Neuronal stem cell (in vitro differentiated cells): ENCODE measurements at regions not wholly inside any gene's neighbourhood (a gene's known extent, or its start where the extent isn't known, plus 50 kb on each side); places are given as distances from the start of the nearest gene placed in this dataset.

Source experiments
- DNase-seq: peaks from one replicate; pipeline ENCODE4 v3.0.0-alpha.2; 2013; ENCODE audit warnings: low spot score
- H2AFZ ChIP-seq: one replicate; pipeline ENCODE4 v1.6.1; 2013; ENCODE audit warnings: mild to moderate bottlenecking, low read length, inconsistent platforms
- H2AK5ac ChIP-seq: 2 replicates; pipeline ENCODE4 v1.6.1; 2013; ENCODE audit warnings: low read depth, mild to moderate bottlenecking, inconsistent platforms, low read length, moderate library complexity, mixed read lengths
- H2BK120ac ChIP-seq: 2 replicates; pipeline ENCODE4 v1.6.1; 2013; ENCODE audit warnings: low read depth, mild to moderate bottlenecking, inconsistent platforms, low read length, moderate library complexity, mixed read lengths
- H2BK12ac ChIP-seq: one replicate; pipeline ENCODE4 v1.6.1; 2013; ENCODE audit warnings: low read length, inconsistent platforms
- H2BK15ac ChIP-seq: 2 replicates; pipeline ENCODE4 v1.6.1; 2013; ENCODE audit warnings: mild to moderate bottlenecking, low read length, inconsistent platforms, mixed read lengths
- H2BK5ac ChIP-seq: one replicate; pipeline ENCODE4 v1.6.1; 2013; ENCODE audit warnings: inconsistent platforms, mild to moderate bottlenecking, low read length, moderate library complexity
- H3K14ac ChIP-seq: one replicate; pipeline ENCODE4 v1.6.1; 2013; ENCODE audit warnings: low read length, inconsistent platforms
- H3K18ac ChIP-seq: 2 replicates; pipeline ENCODE4 v1.6.1; 2013; ENCODE audit warnings: low read length, inconsistent platforms
- H3K23ac ChIP-seq: 2 replicates; pipeline ENCODE4 v1.6.1; 2013; ENCODE audit warnings: low read depth, mild to moderate bottlenecking, mixed read lengths, low read length, inconsistent platforms; ENCODE audit not compliant: poor library complexity
- H3K27ac ChIP-seq: replicated peaks from 3 replicates; pipeline ENCODE4 v1.5.1; 2013; ENCODE audit warnings: low read length, inconsistent platforms
- H3K27me3 ChIP-seq, 3 experiments: 2 replicates each; pipeline ENCODE4 v1.6.1; 2013; ENCODE audit warnings: low read length in 3 of 3, mild to moderate bottlenecking in 2 of 3, inconsistent platforms in 1 of 3, low read depth in 1 of 3, mixed read lengths in 1 of 3, moderate library complexity in 1 of 3; ENCODE audit not compliant: control insufficient read depth in 3 of 3, insufficient read depth in 3 of 3
- H3K36me3 ChIP-seq, 2 donors: replicated peaks in 1 of 2; 2 replicates each; pipeline ENCODE4 v1.6.1; 2013; ENCODE audit warnings: low read length in 2 of 2; ENCODE audit not compliant: control insufficient read depth in 2 of 2, insufficient read depth in 2 of 2
- H3K4ac ChIP-seq: 2 replicates; pipeline ENCODE4 v1.6.1; 2013; ENCODE audit warnings: inconsistent platforms, mild to moderate bottlenecking, low read length, moderate library complexity
- H3K4me1 ChIP-seq, 2 donors: 1 replicate in 1 of 2; 2 replicates in 1 of 2; pipeline ENCODE4 v1.6.1; 2013; ENCODE audit warnings: low read length in 2 of 2, low read depth in 1 of 2; ENCODE audit not compliant: control insufficient read depth in 2 of 2, insufficient read depth in 1 of 2
- H3K4me2 ChIP-seq: one replicate; pipeline ENCODE4 v1.6.1; 2013; ENCODE audit warnings: mild to moderate bottlenecking, low read length, inconsistent platforms; ENCODE audit not compliant: insufficient read depth, poor library complexity, severe bottlenecking
- H3K4me3 ChIP-seq, 2 donors: 2 replicates each; pipeline ENCODE4 v1.5.1; 2013; ENCODE audit warnings: low read length in 2 of 2, mild to moderate bottlenecking in 2 of 2, inconsistent platforms in 1 of 2, moderate library complexity in 1 of 2
- H3K79me1 ChIP-seq: one replicate; pipeline ENCODE4 v1.6.1; 2013; ENCODE audit warnings: low read depth, mild to moderate bottlenecking, inconsistent platforms, low read length, moderate library complexity
- H3K9ac ChIP-seq: one replicate; pipeline ENCODE4 v1.6.1; 2013; ENCODE audit warnings: mild to moderate bottlenecking, low read depth, low read length, inconsistent platforms; ENCODE audit not compliant: poor library complexity
- H3K9me3 ChIP-seq, 2 donors: replicated peaks in 1 of 2; 2 replicates each; pipeline versions ENCODE3 to v1.6.1; 2013; ENCODE audit warnings: low read length in 2 of 2, mild to moderate bottlenecking in 2 of 2, inconsistent platforms in 1 of 2, low read depth in 1 of 2, mixed read lengths in 1 of 2, moderate library complexity in 1 of 2; ENCODE audit not compliant: control insufficient read depth in 2 of 2, insufficient read depth in 1 of 2
- H4K8ac ChIP-seq: one replicate; pipeline ENCODE4 v1.6.1; 2013; ENCODE audit warnings: low read depth, mild to moderate bottlenecking, inconsistent platforms, low read length, moderate library complexity
- H4K91ac ChIP-seq: one replicate; pipeline ENCODE4 v1.6.1; 2013; ENCODE audit warnings: low read length, low read depth, mild to moderate bottlenecking, inconsistent platforms; ENCODE audit not compliant: poor library complexity
- WGBS, 2 donors: extraction: QIAGEN DNeasy Blood & Tissue Kit; methylation state at CpG; one replicate each; pipeline ENCODE4 v1.1.7; 2013; ENCODE audit warnings: missing lambda C conversion rate in 2 of 2, mixed read lengths in 1 of 2; ENCODE audit not compliant: insufficient read length in 2 of 2, insufficient replicate concordance in 1 of 2; ENCODE audit errors: extremely low coverage in 2 of 2; 5-methylcytosine and 5-hydroxymethylcytosine counted together

- no peak overlapping the region for H3K9ac ChIP-seq
- H3K4ac ChIP-seq: no peak overlapping the region
- no peak overlapping the region for H2AFZ ChIP-seq
- H3K36me3 ChIP-seq: no peaks in the 10 kb centered on the region
- no peak overlapping the region for H3K14ac ChIP-seq
- no peak overlapping the region for H2AK5ac ChIP-seq
- H3K23ac ChIP-seq: no peak overlapping the region
- H3K79me1 ChIP-seq: no peaks in the 10 kb centered on the region
- no CpG with 5 or more reads among the region's 6 CpGs for WGBS, 2 donors
- no peak overlapping the region for H4K91ac ChIP-seq
- no peak for DNase-seq
- H3K27me3 ChIP-seq: no peaks in the 10 kb centered on the region
- no peak overlapping the region for H3K27ac ChIP-seq
- no peak overlapping the region for H3K4me2 ChIP-seq
- no peak overlapping the region for H3K18ac ChIP-seq
- H2BK15ac ChIP-seq: no peak overlapping the region
- H3K4me1 ChIP-seq: no peaks in the 10 kb centered on the region
- H3K9me3 ChIP-seq: no peaks in the 10 kb centered on the region
- H2BK12ac ChIP-seq: no peak overlapping the region
- H2BK5ac ChIP-seq: no peak overlapping the region
- no peak overlapping the region for H2BK120ac ChIP-seq
- no peak overlapping the region for H4K8ac ChIP-seq
- no peak overlapping the region for H3K4me3 ChIP-seq
Observed at GRCh38 chr10:30755441-30755953, 125.9 kb upstream of the LYZL2 start.

GRCh38 chr10:30752481-30752881, 122.9 kb upstream of the LYZL2 start:
- H3K27ac ChIP-seq: no peak overlapping the region
- H3K27me3 ChIP-seq: no peaks in the 10 kb centered on the region
- H3K23ac ChIP-seq: no peak overlapping the region
- no peak overlapping the region for H3K9ac ChIP-seq
- H3K18ac ChIP-seq: peak overlapping the region; percentile 46
- H2BK5ac ChIP-seq: no peak overlapping the region
- H2BK12ac ChIP-seq: no peak overlapping the region
- DNase-seq: no peak
- no peak overlapping the region for H3K14ac ChIP-seq
- H3K4me1 ChIP-seq: no peaks in the 10 kb centered on the region
- H2BK120ac ChIP-seq: no peak overlapping the region
- no peaks in the 10 kb centered on the region for H3K9me3 ChIP-seq
- H3K4me2 ChIP-seq: no peak overlapping the region
- no CpG with 5 or more reads among the region's 10 CpGs for WGBS, 2 donors
- H3K36me3 ChIP-seq: no peaks in the 10 kb centered on the region
- no peak overlapping the region for H4K8ac ChIP-seq
- H3K4ac ChIP-seq: no peak overlapping the region
- no peaks in the 10 kb centered on the region for H3K79me1 ChIP-seq
- H2AK5ac ChIP-seq: no peak overlapping the region
- peak overlapping the region; percentile 76 for H2AFZ ChIP-seq
- no peak overlapping the region for H3K4me3 ChIP-seq
- no peak overlapping the region for H4K91ac ChIP-seq
- H2BK15ac ChIP-seq: no peak overlapping the region

GRCh38 chr10:30751678-30752331, 122.3 kb upstream of the LYZL2 start:
- Histone ChIP-seq H3K4ac (no peak overlapping the region), H3K14ac (no peak overlapping the region), H3K9ac (no peak overlapping the region), H3K4me2 (no peak overlapping the region), H3K27ac (no peak overlapping the region), H2AFZ (peak overlapping the region; percentile 76), H3K79me1 (no peaks in the 10 kb centered on the region), H2BK12ac (no peak overlapping the region), H3K9me3 (no peaks in the 10 kb centered on the region), H3K23ac (no peak overlapping the region), H2BK5ac (no peak overlapping the region), H4K91ac (no peak overlapping the region), H3K27me3 (no peaks in the 10 kb centered on the region), H2BK120ac (no peak overlapping the region), H4K8ac (no peak overlapping the region), H2AK5ac (no peak overlapping the region), H2BK15ac (no peak overlapping the region), H3K36me3 (no peaks in the 10 kb centered on the region), H3K18ac (no peak overlapping the region), H3K4me3 (no peak overlapping the region), H3K4me1 (no peaks in the 10 kb centered on the region)
- no CpG with 5 or more reads among the region's 14 CpGs for WGBS, 2 donors
- DNase-seq: peak; percentile 59

GRCh38 chr10:30750971-30751677, 121.6 kb upstream of the LYZL2 start:
- no CpG with 5 or more reads among the region's 10 CpGs for WGBS, 2 donors
- H3K27me3 ChIP-seq: no peaks in the 10 kb centered on the region
- no peak overlapping the region for H3K4me2 ChIP-seq
- H4K8ac ChIP-seq: no peak overlapping the region
- H3K4ac ChIP-seq: no peak overlapping the region
- no peak overlapping the region for H3K18ac ChIP-seq
- no peak overlapping the region for H4K91ac ChIP-seq
- no peak overlapping the region for H3K4me3 ChIP-seq
- H3K23ac ChIP-seq: no peak overlapping the region
- H3K79me1 ChIP-seq: no peaks in the 10 kb centered on the region
- no peaks in the 10 kb centered on the region for H3K4me1 ChIP-seq
- no peaks in the 10 kb centered on the region for H3K9me3 ChIP-seq
- H3K9ac ChIP-seq: no peak overlapping the region
- no peak overlapping the region for H3K14ac ChIP-seq
- no peak overlapping the region for H2BK15ac ChIP-seq
- no peak overlapping the region for H2BK12ac ChIP-seq
- H2BK5ac ChIP-seq: no peak overlapping the region
- no peaks in the 10 kb centered on the region for H3K36me3 ChIP-seq
- DNase-seq: no peak
- no peak overlapping the region for H2AK5ac ChIP-seq
- H3K27ac ChIP-seq: no peak overlapping the region
- H2BK120ac ChIP-seq: no peak overlapping the region
- no peak overlapping the region for H2AFZ ChIP-seq
